Smooth muscle cell (in vitro differentiated cells): ENCODE measurements at regions not wholly inside any gene's neighbourhood (a gene's known extent, or its start where the extent isn't known, plus 50 kb on each side); places are given as distances from the start of the nearest gene placed in this dataset.

ENCODE experiments used
- DNase-seq: peaks from one replicate; lab custom pipeline; 2025; ENCODE audit not compliant: unreplicated experiment; lab: John Stamatoyannopoulos, UW
- H2AFZ ChIP-seq: fragments of 200-600 bp; sonication (generic); 2 replicates; pipeline ENCODE4 v1.6.0; 2016; ENCODE audit warnings: antibody characterized with exemption, low read depth, mild to moderate bottlenecking
- H3F3A ChIP-seq: fragments of 200-600 bp; sonication (generic); 2 replicates; pipeline ENCODE4 v1.6.0; 2017; ENCODE audit warnings: antibody characterized with exemption, low read depth
- H3K27ac ChIP-seq: fragments of 200-600 bp; sonication (generic); 2 replicates; pipeline ENCODE4 v1.5.1; 2016; ENCODE audit warnings: low read depth, mild to moderate bottlenecking
- H3K27me3 ChIP-seq: fragments of 200-600 bp; sonication (generic); 2 replicates; pipeline ENCODE4 v1.6.1; 2016; ENCODE audit warnings: low read depth, mild to moderate bottlenecking
- H3K36me3 ChIP-seq: fragments of 200-600 bp; sonication (generic); 2 replicates; pipeline ENCODE4 v1.5.1; 2016; ENCODE audit warnings: low read depth
- H3K4me1 ChIP-seq: fragments of 200-600 bp; sonication (generic); 2 replicates; pipeline ENCODE4 v1.5.1; 2016; ENCODE audit warnings: low read depth
- H3K4me2 ChIP-seq: fragments of 200-600 bp; sonication (generic); 2 replicates; pipeline ENCODE4 v1.6.0; 2016; ENCODE audit warnings: mild to moderate bottlenecking
- H3K4me3 ChIP-seq: fragments of 200-600 bp; sonication (generic); 2 replicates; pipeline ENCODE4 v1.5.1; 2016; ENCODE audit warnings: mild to moderate bottlenecking
- H3K79me2 ChIP-seq: fragments of 200-600 bp; sonication (generic); 2 replicates; pipeline ENCODE4 v1.6.0; 2016; ENCODE audit warnings: low read depth, mild to moderate bottlenecking
- H3K9ac ChIP-seq: fragments of 200-600 bp; sonication (generic); 2 replicates; pipeline ENCODE4 v1.6.0; 2016; ENCODE audit warnings: low read depth
- H3K9me3 ChIP-seq: fragments of 200-600 bp; sonication (generic); replicated peaks from 2 replicates; pipeline ENCODE4 v1.5.1; 2016; ENCODE audit warnings: low read depth
- H4K20me1 ChIP-seq: fragments of 200-600 bp; sonication (generic); 2 replicates; pipeline ENCODE4 v1.6.0; 2016; ENCODE audit warnings: low read depth
- CTCF ChIP-seq: fragments of 200-600 bp; sonication (generic); IDR thresholded peaks from 2 replicates; pipeline ENCODE4 v1.5.1; 2017; ENCODE audit warnings: borderline replicate concordance, mild to moderate bottlenecking, antibody characterized with exemption; ENCODE audit not compliant: insufficient read depth, poor library complexity, severe bottlenecking
- WGBS: methylation state at CpG from one replicate; pipeline ENCODE4 v1.1.7; 2016; ENCODE audit warnings: low lambda C conversion rate; 5-methylcytosine and 5-hydroxymethylcytosine counted together

DNA sequence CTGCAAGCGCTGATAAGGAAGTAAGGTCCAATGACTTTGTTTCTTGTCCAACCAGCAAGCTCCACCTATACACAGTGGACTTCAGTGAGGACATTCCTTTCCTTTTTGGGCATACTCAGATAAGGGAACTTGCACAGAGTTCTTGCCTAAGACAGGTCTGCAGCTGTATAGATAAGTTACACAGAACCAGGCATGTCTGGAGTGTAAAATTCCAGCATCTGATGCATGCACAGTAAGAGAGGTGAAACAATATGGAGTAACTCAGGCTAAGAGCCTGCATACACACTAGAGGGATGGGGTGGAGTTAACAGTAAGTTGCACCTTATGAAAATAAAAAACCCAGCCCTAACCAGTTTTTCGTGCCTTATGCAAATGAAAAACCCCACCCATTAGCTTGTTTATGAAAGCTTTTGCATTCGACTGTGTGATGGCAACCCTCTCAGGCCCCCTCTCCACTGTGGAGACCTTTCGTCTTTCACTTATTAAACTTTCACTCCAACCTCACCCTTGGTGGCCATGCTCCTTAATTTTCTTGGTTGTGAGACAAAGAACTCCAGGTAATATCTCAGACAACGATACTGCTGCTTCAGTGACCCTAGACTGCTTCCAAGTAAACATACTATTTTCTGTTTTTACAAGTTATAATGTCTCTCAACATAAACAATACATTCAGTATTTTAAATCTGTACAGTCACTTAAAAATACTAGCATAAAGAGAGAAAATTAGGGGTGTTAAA, 2859.0 kb upstream of the PCDH20 start:
- H3K36me3 ChIP-seq: no peaks in the 10 kb centered on the region
- TF ChIP-seq CTCF: no peak
- no peak overlapping the region for H3K4me3 ChIP-seq
- no peaks in the 10 kb centered on the region for H3K9me3 ChIP-seq
- WGBS: 70% methylated on average over 5 of the region's 5 CpGs
- H3K27ac ChIP-seq: no peak overlapping the region
- no peaks in the 10 kb centered on the region for H4K20me1 ChIP-seq
- no peaks in the 10 kb centered on the region for H3K4me1 ChIP-seq
- H3F3A ChIP-seq: no peaks in the 10 kb centered on the region
- H3K9ac ChIP-seq: no peak overlapping the region
- H2AFZ ChIP-seq: peak overlapping the region; percentile 73
- H3K79me2 ChIP-seq: no peaks in the 10 kb centered on the region
- no peak for DNase-seq
- no peak overlapping the region for H3K4me2 ChIP-seq
- no peaks in the 10 kb centered on the region for H3K27me3 ChIP-seq

DNA sequence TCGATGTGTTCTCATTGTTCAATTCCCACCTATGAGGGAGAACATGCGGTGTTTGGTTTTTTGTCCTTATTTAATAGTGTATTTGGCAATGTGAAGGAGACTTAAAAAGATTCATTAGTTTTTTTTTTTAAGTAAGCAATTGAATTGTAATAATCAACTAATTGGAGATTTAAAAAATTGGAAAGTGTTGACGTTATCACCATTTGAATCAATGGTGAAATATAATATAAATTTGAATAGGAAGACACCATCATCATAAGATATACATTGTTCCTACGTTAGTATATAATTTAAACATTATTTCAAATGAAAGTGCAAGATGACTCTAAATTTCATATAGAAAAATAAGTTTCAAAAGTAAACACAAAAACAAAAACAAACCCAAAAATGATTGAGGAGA, 2858.1 kb upstream of the PCDH20 start:
- no peak for DNase-seq
- Histone ChIP-seq H3K4me2 (no peak overlapping the region), H3K27me3 (no peaks in the 10 kb centered on the region), H2AFZ (peak overlapping the region; percentile 73), H3F3A (no peaks in the 10 kb centered on the region), H3K9me3 (no peaks in the 10 kb centered on the region), H3K9ac (no peak overlapping the region), H3K79me2 (no peaks in the 10 kb centered on the region), H3K36me3 (no peaks in the 10 kb centered on the region), H3K4me3 (no peak overlapping the region), H3K4me1 (no peaks in the 10 kb centered on the region), H3K27ac (no peak overlapping the region), H4K20me1 (no peaks in the 10 kb centered on the region)
- WGBS: 85% methylated on average over 4 of the region's 4 CpGs
- no peak for TF ChIP-seq CTCF

DNA sequence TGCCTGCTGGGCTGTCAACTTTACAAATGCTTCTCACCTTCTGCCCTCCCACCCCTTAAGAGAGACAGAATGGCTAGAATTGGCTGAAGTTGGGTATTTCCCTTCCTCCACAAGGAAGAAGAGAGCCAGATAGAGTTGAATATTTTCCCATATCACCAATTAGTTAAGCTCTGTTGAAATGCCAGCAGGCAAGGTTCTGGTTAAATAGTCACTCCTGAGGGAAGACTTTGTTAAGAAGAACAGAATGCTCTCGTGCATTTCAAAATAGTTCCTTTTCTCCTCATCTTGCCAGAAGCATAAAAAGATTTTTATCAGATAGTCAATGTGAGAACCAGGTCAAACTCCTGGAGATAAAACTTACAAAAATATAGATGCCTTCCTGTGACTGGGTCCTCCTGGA, 2857.0 kb upstream of the PCDH20 start:
- DNase-seq: no peak
- WGBS: 78% methylated on average over 1 of the region's 1 CpG
- H3K9ac ChIP-seq: no peak overlapping the region
- H2AFZ ChIP-seq: peak overlapping the region; percentile 18
- no peaks in the 10 kb centered on the region for H3K27me3 ChIP-seq
- no peaks in the 10 kb centered on the region for H4K20me1 ChIP-seq
- no peak overlapping the region for H3K27ac ChIP-seq
- no peak overlapping the region for H3K4me3 ChIP-seq
- H3K4me2 ChIP-seq: no peak overlapping the region
- no peaks in the 10 kb centered on the region for H3K4me1 ChIP-seq
- no peaks in the 10 kb centered on the region for H3F3A ChIP-seq
- H3K9me3 ChIP-seq: no peaks in the 10 kb centered on the region
- TF ChIP-seq CTCF: no peak
- no peaks in the 10 kb centered on the region for H3K79me2 ChIP-seq
- H3K36me3 ChIP-seq: no peaks in the 10 kb centered on the region

DNA sequence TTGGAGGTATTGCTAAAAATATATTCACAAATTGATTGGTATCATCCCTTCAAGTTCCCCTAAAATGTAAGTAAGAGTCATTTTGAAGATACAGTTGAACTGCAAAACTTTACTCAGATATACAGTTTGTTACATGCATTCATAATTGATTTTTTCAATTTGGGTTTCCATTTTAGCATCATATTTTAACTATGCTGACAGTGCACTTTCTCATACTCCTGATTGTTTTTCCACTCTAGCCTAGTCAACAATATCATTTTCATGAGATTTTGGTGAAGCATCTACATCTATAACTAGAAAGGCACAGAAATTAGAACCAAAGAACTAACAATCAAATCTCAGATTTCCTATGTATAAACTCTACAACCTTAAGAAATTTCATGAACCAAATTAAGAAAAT, 2850.4 kb upstream of the PCDH20 start:
- Histone ChIP-seq H3K9ac (no peak overlapping the region), H3K79me2 (no peaks in the 10 kb centered on the region), H3F3A (no peaks in the 10 kb centered on the region), H2AFZ (no peak overlapping the region), H3K27me3 (no peaks in the 10 kb centered on the region), H3K4me2 (no peak overlapping the region), H3K36me3 (no peaks in the 10 kb centered on the region), H3K27ac (no peak overlapping the region), H3K4me1 (no peaks in the 10 kb centered on the region), H4K20me1 (no peaks in the 10 kb centered on the region), H3K9me3 (no peaks in the 10 kb centered on the region), H3K4me3 (no peak overlapping the region)
- DNase-seq: no peak
- TF ChIP-seq CTCF: no peak
